ENCODE measurements at regions not wholly inside any gene's neighbourhood (a gene's known extent, or its start where the extent isn't known, plus 50 kb on each side); places are given as distances from the start of the nearest gene placed in this dataset.

- no peak overlapping the region for H3K4me3 ChIP-seq (ENCODE audit: low read depth, low read length)
- no peak for TF ChIP-seq CTCF (IDR thresholded peaks at IDR 0.05; ENCODE audit: borderline replicate concordance, insufficient read depth, low read depth, low read length)
These were observed 247.7 kb upstream of the HSF2 start for GRCh38 chr6:122151763-122152162.

GRCh38 chr6:122153557-122153956 is 245.9 kb upstream of the HSF2 start:
- H3K4me3 ChIP-seq (ENCODE audit: low read depth, low read length) = no peak overlapping the region
- no peak for TF ChIP-seq CTCF (IDR thresholded peaks at IDR 0.05; ENCODE audit: borderline replicate concordance, insufficient read depth, low read depth, low read length)

- H3K4me3 ChIP-seq (ENCODE audit: low read depth, low read length) = no peak overlapping the region
- TF ChIP-seq CTCF (IDR thresholded peaks at IDR 0.05; ENCODE audit: borderline replicate concordance, insufficient read depth, low read depth, low read length) = no peak
These were observed 245.3 kb upstream of the HSF2 start for GRCh38 chr6:122154155-122154554.

GRCh38 chr6:122154912-122155575 is 244.4 kb upstream of the HSF2 start:
- no peak for TF ChIP-seq CTCF (IDR thresholded peaks at IDR 0.05; ENCODE audit: borderline replicate concordance, insufficient read depth, low read depth, low read length)
- no peak overlapping the region for H3K4me3 ChIP-seq (ENCODE audit: low read depth, low read length)

- no peak overlapping the region for H3K4me3 ChIP-seq (ENCODE audit: low read depth, low read length)
- no peak for TF ChIP-seq CTCF (IDR thresholded peaks at IDR 0.05; ENCODE audit: borderline replicate concordance, insufficient read depth, low read depth, low read length)
These were observed 238.3 kb upstream of the HSF2 start for GRCh38 chr6:122161136-122161535.

GRCh38 chr6:122165014-122165413 is 234.4 kb upstream of the HSF2 start:
- no peak overlapping the region for H3K4me3 ChIP-seq (ENCODE audit: low read depth, low read length)
- TF ChIP-seq CTCF (IDR thresholded peaks at IDR 0.05; ENCODE audit: borderline replicate concordance, insufficient read depth, low read depth, low read length) = no peak

GRCh38 chr6:122170274-122170673 is 229.2 kb upstream of the HSF2 start:
- H3K4me3 ChIP-seq (ENCODE audit: low read depth, low read length) = no peak overlapping the region
- TF ChIP-seq CTCF (IDR thresholded peaks at IDR 0.05; ENCODE audit: borderline replicate concordance, insufficient read depth, low read depth, low read length) = no peak
